Activated CD4-positive, alpha-beta T cell treated with anti-CD3 and anti-CD28 coated beads for 4 hours (primary cell): ENCODE measurements at regions not wholly inside any gene's neighbourhood (a gene's known extent, or its start where the extent isn't known, plus 50 kb on each side); places are given as distances from the start of the nearest gene placed in this dataset.

Source experiments
- DNase-seq, 2 donors: peaks; one replicate each; pipeline ENCODE4 v3.0.0-alpha.2; 2020

DNA sequence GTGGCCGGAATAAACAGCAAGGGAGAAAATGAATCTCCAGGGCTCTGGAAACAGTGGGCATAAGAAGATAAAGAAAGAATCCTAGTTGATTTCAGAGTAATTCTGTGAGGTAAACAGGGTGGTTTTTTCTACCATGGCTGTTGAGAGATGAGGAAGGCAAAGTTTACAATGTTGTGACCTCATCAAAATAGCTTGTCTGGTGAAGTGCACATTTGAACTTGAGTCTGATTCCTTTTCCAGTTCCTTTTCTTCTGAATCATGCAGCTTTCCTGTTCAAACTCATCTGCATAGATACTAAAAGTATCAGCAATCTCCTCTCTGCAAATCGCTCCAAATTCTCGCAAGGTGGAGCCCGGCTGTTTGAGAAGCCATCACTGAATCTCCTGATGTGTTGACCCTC, 161.7 kb downstream of the PLPP3 start:
- DNase-seq = no peak

DNA sequence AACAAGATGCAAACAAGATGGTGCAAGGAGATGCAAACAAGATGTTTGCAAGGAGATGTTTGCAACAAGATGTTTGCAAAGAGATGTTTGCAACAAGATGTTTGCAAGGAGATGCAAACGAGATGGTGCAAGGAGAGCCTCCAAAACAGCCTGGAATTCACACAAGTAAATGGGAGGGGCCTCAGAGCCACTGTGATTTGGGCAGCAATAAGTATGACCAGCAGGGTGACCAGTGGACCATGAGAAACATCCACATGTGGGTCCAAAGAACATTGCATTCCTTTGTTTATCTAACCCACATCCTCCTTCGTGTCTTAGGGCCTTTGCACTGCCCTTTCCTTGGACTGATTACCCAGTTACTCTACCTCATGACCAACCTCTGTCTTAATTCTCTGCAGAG, 162.9 kb downstream of the PLPP3 start:
- no peak for DNase-seq

DNA sequence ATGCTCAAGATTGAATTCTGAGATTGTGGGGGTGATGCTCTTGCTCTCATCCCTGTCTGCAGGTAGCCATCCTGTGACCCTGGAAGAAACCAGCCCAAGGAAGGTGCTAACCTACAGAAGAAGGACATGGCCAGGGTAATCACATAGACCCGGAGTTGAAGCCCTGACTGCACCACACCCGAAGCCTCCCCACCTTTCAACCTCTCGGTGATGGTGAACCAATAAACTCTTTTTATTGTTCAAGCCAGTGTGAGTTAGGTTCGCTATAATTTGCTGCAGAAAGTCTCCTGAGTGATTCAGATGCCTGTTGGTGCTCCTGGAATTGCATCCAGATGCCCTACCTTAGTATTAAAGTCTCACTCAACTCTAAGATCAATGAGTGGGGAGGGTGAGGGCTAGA, 163.6 kb downstream of the PLPP3 start:
- DNase-seq = no peak

DNA sequence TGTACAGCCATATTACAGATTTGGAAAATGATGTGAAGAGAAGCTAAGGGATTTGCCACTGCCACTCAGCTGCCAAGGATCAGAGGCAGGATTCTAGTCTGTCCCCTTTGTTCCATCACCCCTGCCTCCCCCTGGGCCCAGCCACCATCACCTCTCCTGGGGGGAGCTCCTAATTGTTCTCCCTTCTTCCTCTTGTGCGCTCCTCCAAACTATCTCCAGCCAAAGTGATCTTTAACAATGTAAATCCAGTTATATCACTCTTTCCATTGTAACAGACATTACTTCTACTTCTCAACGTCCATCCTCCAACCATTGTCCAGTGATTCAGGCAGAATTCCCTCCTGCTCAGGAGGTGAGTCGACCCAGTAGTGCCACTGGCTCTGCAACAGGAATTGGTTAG, 164.1 kb downstream of the PLPP3 start:
- no peak for DNase-seq

DNA sequence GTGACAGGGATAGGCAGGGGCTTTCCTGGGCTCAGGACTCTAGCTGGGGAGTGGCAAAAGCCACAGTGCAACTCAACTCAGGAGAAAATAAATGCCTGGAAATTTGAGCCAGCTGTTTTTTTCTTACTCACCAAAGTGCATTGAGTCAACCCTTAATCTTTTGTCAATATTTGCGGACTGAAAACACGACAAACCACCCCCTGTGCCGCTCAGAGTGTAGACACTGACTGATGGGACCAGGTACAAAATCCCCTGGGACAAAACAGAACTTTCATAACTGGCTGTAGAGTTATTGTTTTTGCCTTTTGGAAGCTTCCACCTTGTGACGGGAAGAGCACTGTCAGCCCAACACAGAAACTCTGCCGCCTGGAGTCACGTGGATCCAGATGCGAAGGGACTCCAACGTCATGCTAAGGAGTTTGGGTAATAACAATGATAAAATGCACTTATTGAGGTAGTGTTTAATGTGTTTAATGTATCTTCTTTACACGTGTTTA, 164.6 kb downstream of the PLPP3 start:
- DNase-seq = no peak

DNA sequence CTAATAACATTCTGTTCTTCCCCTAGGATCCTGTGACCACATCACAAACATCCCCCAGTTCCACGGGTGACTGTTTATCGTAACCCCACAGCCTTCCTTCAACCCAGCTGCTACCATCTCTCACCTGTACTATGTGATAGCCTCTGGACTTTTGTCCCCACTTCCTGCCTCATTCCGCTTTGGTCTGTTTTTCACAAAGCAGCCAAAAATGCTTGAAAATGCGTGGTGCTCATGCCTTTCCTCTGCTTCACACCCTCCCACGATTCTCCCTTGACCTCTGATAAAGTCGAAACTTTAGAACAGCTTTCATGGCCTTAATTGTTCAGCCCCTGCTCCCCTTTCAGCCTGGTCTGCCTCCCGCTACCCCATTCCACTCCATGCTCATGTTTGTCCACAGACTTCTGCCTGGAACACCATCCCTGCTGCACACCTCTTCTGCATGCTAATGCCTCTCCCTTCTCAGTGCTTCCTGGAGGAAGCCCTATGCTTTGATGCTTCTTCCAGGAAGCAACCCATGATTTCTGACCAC, 165.6 kb downstream of the PLPP3 start:
- DNase-seq = no peak

GRCh38 chr1:56411484-56412180, 167.7 kb downstream of the PLPP3 start:
- DNase-seq = no peak

DNA sequence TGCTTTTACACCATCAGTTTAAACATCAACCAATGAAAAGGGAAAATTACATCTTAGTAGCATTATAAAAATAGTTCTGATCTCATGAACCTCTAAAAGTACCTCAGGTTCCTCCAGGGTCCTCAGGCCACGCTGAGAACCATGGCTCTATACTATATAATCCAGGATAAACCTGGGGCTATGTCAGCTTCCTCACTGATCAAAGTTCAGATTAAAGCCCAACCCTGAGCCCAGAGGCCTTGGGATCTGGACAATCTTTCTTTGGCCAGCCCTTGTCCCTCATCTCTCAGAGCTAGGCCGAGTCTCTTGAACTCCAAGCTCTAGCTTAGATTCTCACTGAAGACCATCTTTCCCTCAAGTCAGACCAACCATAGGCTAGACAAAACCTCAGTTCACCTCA, 168.3 kb downstream of the PLPP3 start:
- no peak for DNase-seq

GRCh38 chr1:56410405-56410804, 169.0 kb downstream of the PLPP3 start:
- no peak for DNase-seq

DNA sequence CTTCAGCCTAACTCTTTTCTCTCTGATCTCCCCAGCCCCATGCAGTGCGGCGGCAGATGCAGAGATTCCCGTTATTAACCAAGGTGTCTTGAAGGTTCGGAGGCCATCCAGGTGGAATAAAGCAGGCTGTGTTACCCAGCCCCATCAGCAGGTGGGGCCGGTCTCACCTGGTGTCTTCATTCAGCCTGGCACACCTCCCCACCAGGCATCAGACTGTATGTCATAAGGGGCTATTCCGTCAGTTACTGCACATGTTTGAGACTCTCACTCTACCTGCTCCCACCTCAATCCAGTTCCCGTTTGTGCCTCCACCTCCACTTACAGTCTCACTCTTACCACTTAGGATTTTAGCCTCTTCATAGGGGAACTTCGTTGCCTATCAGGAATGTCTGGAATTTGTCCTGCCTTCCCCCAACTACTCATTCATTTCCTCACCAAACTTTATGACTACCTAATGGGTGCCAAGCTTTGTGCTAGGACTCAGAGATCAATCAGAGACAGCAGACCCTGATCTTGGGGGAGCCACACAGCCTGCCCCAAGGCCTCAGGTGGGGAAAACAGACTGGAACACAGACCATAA, 170.2 kb downstream of the PLPP3 start:
- DNase-seq = no peak

DNA sequence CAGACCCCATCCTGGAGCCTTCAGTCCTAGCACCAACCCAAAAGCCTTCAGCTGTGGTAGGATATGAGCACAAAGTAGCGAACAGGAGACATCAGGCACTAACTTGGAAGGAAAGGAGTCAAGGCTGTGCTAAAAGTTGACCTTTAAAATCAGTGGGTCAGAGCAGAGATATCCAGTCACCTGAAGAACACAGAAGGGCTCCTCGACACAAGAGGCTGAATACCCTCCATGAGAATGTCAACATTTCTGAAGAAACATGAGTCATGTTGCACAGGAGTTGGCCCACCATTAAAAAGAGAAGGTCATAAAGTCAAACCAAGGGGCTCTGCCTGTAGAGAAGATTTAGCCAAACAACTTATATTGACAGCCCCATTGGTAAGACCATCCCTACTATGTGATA, 172.5 kb downstream of the PLPP3 start:
- DNase-seq = no peak

GRCh38 chr1:56404561-56405030, 174.8 kb downstream of the PLPP3 start:
- DNase-seq = no peak

- DNase-seq = no peak
These were observed 175.3 kb downstream of the PLPP3 start for GRCh38 chr1:56404066-56404465.

DNA sequence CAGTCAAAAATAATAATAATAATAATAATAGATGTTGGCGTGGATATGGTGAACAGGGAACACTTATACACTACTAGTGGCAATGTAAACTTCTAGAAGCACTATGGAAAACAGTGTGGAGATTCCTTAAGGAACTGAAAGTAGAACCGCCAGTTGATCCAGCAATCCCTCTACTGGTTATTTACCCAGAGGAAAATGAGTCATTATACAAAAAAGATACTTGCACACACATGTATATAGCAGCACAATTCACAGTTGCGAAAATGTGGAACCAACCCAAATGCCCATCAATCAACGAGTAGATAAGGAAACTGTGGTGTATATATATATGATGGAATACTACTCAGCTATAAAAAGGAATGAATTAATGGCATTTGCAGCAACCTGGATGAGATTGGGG, 176.0 kb downstream of the PLPP3 start:
- no peak for DNase-seq

- no peak for DNase-seq
These were observed 178.2 kb downstream of the PLPP3 start for GRCh38 chr1:56401191-56401590.

- DNase-seq = no peak
These were observed 178.8 kb downstream of the PLPP3 start for GRCh38 chr1:56400526-56400925.

- DNase-seq = no peak
These were observed 179.6 kb downstream of the PLPP3 start for GRCh38 chr1:56399795-56400194.

DNA sequence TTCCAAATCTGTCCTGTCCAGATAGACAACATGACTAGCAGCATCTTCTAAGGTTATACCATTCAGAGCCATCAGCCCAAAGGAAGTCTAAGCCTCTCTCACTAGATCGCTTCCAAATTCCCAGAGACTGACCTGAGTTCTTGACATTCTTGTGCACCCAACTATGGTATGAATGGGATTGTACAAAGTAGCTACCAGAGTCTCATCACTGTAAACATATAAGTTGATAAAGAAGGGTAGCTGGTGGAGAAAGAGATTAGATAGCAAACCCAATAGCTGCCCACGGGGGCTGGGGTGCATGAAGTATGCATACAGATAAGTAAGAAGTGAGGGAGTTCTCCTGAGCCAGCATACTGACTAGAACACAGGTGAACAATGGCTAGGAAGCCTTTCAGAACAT, 180.0 kb downstream of the PLPP3 start:
- no peak for DNase-seq

- no peak for DNase-seq
These were observed 181.5 kb downstream of the PLPP3 start for GRCh38 chr1:56397811-56398231.

- no peak for DNase-seq
These were observed 182.0 kb downstream of the PLPP3 start for GRCh38 chr1:56397409-56397808.

- no peak for DNase-seq
These were observed 182.8 kb downstream of the PLPP3 start for GRCh38 chr1:56396581-56396980.

DNA sequence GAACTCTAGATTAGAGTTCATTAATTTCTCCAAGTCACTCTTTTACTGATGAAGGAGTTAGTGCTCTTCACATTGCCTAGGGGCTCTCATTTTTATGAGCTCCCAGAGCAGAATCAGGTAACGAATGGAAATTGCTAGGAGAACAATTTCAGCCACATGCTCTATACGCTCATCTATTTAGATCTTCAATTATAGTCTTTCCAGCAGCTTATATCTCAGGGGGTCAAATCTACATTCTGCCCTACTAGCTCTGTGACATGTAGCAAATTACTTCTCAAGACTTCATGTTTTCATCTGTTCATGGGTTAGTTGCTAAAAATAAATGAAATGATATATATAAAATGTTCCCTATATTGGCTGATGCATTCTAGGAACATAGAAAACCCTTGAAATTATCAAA, 183.6 kb downstream of the PLPP3 start:
- no peak for DNase-seq

- no peak for DNase-seq
These were observed 185.1 kb downstream of the PLPP3 start for GRCh38 chr1:56394298-56394697.

DNA sequence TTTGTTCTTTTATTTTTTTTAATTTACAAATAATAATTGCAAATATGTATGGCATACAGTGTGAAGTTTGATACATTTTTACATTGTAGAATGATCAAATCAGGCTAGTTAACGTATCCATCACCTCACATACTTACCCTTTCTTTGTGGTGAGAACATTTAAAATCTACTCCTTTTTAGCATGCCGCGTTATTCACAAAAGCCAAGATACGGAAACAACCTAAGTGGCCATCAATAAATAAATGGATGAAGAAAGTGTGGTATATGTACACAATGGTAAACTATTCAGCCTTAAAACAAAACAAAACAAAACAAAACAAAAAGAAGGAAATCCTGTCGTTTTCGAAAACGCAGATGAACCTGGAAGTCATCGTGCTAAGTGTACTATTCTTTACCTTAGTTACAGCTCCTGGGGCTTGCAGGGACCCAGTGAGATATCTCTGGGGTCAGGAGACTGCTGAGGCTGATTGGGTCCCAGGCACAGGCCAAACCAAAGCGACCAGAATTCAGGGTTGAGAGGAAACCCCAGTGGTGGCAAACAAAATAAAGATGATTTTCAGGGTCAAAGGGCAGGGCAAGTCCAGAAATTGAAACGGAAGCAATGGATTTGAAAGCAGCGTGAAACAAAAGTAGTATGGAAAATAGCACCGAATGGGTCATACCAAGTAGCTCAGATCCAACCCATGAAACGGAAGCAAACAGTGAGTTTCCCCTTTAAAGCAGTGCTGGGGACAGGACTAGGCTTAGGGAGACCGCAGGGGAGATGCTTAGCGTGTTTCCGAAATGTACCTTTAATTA, 188.2 kb downstream of the PLPP3 start:
- DNase-seq = no peak
